ENCODE measurements at regions not wholly inside any gene's neighbourhood (a gene's known extent, or its start where the extent isn't known, plus 50 kb on each side); places are given as distances from the start of the nearest gene placed in this dataset.
"Not testable (repeated sequence)": the region's sequence is repeated elsewhere in the genome, so short reads cannot be mapped to it uniquely, and the experiment has no call there.

- DNase-seq, result no peak
These were observed 893.8 kb upstream of the ACO1 start for GRCh38 chr9:31490551-31491106.

- no peak for DNase-seq
These were observed 892.2 kb upstream of the ACO1 start for GRCh38 chr9:31492229-31492628.

GRCh38 chr9:31500422-31500821 lies 884.0 kb upstream of the ACO1 start:
- no peak for DNase-seq

GRCh38 chr9:31519011-31519410 lies 865.4 kb upstream of the ACO1 start:
- peak; percentile 25 for DNase-seq

GRCh38 chr9:31519424-31519823 lies 865.0 kb upstream of the ACO1 start:
- DNase-seq, result no peak

- no peak for DNase-seq
These were observed 864.6 kb upstream of the ACO1 start for GRCh38 chr9:31519826-31520225.

GRCh38 chr9:31520301-31521085 lies 864.0 kb upstream of the ACO1 start:
- DNase-seq, result no peak

- no peak for DNase-seq
These were observed 848.8 kb upstream of the ACO1 start for GRCh38 chr9:31535651-31536050.

- no peak for DNase-seq
These were observed 848.0 kb upstream of the ACO1 start for GRCh38 chr9:31536471-31536870.

- no peak for DNase-seq
These were observed 842.6 kb upstream of the ACO1 start for GRCh38 chr9:31541721-31542281.

GRCh38 chr9:31542384-31543055 lies 841.9 kb upstream of the ACO1 start:
- DNase-seq, result peak; percentile 28

GRCh38 chr9:31554941-31555340 lies 829.5 kb upstream of the ACO1 start:
- DNase-seq, result no peak

GRCh38 chr9:31556667-31557463 lies 827.6 kb upstream of the ACO1 start:
- DNase-seq, result no peak

GRCh38 chr9:31572190-31572589 lies 812.3 kb upstream of the ACO1 start:
- not testable (repeated sequence) for DNase-seq

- DNase-seq, result no peak
These were observed 810.9 kb upstream of the ACO1 start for GRCh38 chr9:31573561-31573960.

- DNase-seq, result no peak
These were observed 810.3 kb upstream of the ACO1 start for GRCh38 chr9:31574006-31574765.

GRCh38 chr9:31582071-31582470 lies 802.4 kb upstream of the ACO1 start:
- no peak for DNase-seq

- no peak for DNase-seq
These were observed 801.9 kb upstream of the ACO1 start for GRCh38 chr9:31582561-31582960.

GRCh38 chr9:31585158-31585557 lies 799.3 kb upstream of the ACO1 start:
- DNase-seq, result no peak

- DNase-seq, result no peak
These were observed 797.3 kb upstream of the ACO1 start for GRCh38 chr9:31587146-31587545.

GRCh38 chr9:31588006-31588405 lies 796.4 kb upstream of the ACO1 start:
- no peak for DNase-seq

- DNase-seq, result no peak
These were observed 795.7 kb upstream of the ACO1 start for GRCh38 chr9:31588756-31589155.
